GM18520 (cell line): ENCODE measurements at regions not wholly inside any gene's neighbourhood (a gene's known extent, or its start where the extent isn't known, plus 50 kb on each side); places are given as distances from the start of the nearest gene placed in this dataset.

Experiments
- ATAC-seq: cut with Tn5 transposase; IDR thresholded peaks from one replicate; pipeline ENCODE4 v1.9.1; 2021; ENCODE audit not compliant: unreplicated experiment

DNA sequence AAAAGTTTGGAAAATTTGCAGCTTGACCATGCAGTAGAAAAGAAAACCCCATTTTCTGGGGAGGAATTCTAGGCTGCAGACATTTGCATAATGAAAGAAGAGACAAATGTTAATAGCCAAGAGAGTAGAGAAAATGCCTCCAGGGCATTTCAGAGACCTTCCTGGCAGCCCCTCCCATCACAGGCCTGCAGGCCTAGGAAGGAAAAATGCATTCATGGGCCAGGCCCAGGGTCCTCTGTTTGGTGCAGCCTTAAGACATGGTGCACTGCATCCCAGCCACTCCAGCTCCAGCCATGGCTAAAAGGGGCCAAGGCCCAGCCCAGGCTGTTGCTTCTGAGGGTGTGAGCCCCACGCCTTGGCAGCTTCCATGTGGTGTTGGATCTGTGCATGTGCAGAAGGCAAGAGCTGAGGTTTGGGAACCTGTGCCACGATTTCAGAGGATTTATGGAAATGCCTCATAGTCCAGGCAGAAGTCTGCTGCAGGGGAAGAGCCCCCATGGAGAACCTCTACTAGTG, 75.0 kb upstream of the OR13F1 start:
- no peak for ATAC-seq

DNA sequence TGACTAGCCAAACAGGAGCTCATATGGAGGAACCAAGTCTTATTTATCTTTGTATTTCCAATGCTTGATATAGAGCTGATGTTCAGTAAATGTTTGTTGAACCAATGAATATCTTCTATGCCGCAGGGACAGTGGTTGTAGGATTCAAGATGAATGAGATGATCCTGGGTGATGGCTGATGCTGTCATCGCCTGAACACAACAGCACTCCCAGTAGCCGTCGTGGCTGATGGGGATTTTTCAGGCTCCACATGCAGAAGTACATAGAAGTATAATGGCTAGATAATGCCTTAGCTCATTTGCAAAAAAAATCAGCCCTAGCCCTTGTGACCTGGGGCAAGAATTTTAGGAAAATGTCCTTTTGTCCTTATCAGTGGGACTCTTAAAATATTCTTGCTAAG, 69.0 kb upstream of the OR13F1 start:
- no peak for ATAC-seq

DNA sequence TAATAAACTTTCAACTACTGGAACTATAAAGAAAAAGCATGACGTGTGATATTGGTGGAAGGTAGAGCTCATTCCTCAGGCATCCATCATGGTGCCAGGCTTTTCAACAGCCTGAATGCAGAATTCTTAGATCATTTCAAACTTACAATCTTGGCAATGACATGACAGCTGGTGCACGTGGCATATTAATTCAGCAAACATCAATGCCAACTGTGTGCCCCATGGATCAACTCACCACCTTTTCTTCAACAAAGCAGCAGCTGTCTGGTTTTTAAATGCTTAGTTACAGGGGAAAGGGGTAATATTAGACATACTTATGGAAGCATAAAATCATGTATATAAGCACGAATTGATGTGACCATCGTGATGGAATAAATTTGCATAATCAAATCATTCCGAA, 56.0 kb upstream of the OR13F1 start:
- no peak for ATAC-seq
